HuH-7 (cell line): ENCODE measurements at regions not wholly inside any gene's neighbourhood (a gene's known extent, or its start where the extent isn't known, plus 50 kb on each side); places are given as distances from the start of the nearest gene placed in this dataset.

Experiments
- DNase-seq: peaks from one replicate; pipeline ENCODE4 v3.0.0; 2011; ENCODE audit warnings: low spot score

DNA sequence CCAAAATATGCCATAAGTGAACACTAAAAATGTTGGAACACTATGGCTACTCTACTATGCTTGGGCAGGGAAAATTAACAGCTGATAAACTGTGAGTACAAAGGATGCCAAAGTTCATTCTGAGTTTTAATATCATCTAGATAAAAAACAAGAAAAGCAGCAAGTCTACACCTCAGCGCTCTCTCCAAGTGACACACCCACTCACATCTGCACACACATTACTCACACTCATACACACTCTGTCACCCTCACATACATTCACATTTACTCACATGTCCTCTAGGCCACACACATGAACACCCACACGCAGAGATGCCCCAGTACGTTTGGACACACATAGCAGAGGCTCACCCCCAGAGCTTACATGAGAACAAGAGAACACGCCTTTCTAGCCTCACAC is 87.3 kb upstream of the RAB4A start:
- no peak for DNase-seq

DNA sequence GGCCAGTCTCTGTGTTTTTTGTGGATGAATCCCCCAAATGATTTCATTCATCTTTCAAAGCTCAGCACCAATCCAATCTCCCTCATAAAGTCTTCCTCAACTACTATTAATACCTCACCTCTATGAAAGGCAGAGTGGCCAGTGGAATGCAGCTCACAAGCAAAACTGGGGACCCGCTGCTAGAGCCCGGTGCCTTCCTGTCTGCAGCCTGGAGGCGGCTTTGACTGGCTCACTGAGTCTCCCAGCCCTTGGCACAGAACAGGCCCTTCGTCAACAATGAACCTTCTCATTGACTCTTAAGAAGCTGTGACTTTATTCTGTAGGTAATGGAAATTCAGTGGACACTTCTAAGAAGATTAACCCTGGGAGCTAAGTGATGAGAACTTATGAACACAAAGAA is 86.8 kb upstream of the RAB4A start:
- no peak for DNase-seq

DNA sequence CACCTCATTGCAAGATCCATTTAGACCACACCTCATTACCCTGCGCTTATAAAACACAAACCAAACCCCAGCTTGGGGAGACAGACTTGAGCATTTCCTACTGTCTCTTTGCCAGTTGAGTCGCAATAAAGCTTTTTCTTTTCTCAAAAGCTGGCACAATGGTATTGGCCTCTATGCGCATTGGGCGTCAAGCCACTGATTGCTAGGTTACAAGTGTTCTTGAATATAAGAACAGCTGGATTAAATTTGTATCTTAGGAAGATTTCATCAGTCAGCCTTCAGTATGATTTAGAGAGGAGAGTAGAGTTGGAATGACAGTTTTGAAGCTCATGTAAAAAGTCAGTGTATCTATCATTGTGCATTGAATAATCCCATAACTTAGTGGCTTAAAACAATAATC is 84.9 kb upstream of the RAB4A start:
- DNase-seq = no peak

DNA sequence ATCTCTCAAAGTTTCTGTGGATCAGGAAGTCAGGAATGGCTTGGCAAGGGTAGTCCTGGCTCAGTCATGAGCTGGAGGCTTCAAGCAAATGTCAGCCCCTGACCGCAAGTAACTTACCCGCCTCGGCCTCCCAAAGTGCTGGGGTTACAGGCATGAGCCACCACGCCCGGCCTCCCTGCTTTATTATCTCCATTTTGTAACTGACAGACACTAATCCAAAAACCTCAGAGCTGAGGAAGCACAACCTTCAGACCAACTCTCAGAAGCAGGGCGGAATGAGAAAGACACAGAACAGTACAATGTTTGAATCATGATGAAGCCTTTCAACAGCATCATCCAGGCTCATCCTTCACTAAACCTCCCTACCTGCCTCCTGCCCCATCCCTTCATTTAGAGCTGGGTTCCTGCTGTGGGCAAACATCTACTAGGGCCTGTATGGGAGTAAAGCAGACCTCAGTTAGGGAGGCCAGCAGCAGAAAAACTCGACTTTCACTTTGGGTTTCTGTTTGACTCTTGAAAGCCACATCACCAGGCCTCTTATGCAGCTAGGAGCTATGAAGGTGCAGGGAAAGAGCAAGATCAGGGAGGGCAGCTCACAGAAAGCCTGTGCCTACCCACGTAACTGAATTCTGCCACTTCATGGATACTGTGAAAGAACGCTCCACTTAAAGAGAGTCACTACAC is 84.4 kb upstream of the RAB4A start:
- DNase-seq = no peak

DNA sequence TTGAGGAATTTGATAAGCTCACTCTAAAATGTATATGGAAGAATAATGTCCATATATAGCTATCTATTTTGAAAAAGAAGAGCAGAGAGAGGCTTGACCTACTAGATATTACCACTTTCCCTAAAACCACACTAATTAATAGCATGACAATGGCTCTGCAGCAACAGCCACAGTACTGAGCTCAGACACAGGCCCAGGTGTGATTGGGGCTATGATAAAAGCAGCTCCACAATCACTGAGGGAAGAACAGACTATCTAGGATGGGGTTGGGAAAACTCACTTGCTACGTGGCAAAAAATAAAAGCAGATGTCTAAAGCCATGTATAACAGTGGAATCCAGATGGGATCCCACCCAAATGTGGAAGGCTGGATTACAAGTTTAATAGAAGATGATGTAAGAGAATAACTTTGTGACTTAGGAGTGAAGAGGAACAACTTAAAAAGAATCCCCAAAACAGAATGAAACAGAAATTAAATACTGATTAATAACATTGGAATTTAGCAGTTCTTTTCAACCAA is 80.8 kb upstream of the RAB4A start:
- no peak for DNase-seq

DNA sequence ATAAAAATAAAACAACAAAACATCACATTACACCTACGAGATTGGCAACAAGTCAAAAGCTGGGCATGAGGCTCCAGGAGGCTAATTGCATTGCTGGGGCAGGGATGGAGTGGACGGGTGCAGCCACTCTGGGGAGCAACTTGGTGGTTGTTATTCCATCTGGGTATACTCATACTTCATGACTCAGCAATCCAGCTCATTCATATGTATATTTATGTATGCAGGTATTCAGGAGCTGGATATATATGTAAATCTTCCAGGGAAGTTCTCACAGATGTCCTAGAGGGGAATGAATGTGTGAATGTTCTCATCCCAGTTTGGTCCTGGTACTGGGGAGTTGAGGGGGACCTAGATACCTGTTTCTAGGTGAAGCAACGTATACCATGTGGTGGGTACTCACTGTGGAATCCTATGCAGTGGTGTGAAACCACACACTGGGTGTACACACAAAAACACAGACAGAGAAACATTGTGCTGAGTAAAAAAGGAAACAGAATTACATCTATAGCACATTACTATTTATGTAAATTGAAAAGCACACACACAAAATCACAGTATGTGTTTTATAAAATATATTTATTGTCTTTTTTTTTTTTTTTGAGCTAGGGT is 79.7 kb upstream of the RAB4A start:
- DNase-seq = no peak

DNA sequence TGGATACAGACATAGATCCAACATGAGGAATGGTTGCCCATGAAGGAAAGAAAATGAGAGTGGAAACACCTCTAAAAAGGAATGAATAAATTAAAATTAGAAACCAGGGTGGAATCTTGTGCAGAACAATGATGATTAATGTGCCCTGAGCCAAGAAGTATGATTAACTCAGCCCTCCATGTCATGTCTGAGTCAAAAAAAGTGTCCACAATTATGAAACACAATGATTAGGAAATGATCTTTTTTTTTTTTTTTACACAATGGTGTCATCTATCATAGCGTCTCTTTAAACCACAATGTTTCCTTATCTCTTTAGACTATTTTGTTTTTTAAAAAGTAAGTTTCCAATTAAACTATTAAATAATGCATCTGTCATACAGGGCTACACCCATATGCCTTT is 78.9 kb upstream of the RAB4A start:
- no peak for DNase-seq

DNA sequence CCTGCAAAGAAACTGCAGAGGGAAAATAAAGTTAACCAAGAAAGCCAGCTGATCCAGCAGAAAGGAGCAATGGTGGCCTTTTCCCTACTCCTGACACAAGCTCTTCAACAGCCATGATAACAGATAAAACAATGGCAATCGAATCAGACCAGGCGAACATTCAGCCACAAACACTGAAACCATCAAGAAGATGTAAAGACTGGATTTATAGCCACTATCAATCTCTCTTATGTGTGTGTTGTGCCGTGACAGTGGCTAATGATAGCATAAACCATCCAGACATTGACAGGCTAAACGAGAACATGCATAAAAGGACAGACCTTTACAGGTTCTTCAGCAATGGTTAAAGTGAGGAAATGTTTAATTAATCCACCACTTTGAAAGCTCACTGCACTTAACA is 78.1 kb upstream of the RAB4A start:
- DNase-seq = no peak

DNA sequence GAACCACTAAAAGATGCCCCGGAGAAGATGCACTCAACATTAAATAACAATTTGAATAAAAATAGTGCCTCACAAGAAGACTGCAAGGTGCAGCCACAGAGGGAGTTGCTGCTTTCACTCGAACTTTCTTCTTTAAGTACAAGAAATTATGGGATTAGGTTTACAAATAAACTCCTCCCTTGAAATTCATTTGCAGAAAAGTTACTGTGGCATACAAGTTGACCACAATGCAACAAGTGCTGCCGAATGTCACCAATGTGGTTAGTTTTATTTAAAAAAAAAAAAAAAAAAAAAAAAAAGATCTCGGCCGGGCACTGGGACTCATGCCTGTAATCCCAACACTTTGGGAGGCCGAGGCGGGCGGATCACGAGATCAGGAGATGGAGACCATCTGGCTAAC is 76.8 kb upstream of the RAB4A start:
- no peak for DNase-seq

DNA sequence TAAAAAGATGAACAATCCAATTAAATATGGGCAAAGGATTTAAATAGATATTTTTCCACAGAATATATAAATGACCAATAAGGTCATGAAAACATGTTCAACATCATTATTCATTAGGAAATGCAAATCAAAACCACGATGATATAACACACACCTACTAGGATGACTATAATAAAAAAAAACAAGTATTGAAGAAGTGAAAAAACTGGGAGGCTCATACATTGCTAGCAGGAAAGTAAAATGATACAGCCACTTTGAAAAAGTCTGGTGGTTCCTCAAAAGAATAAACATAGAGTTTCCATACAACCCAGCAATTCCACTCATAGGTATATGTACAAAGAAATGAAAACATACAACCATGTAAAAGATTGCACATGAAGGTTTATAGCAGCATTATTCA is 75.7 kb upstream of the RAB4A start:
- no peak for DNase-seq

DNA sequence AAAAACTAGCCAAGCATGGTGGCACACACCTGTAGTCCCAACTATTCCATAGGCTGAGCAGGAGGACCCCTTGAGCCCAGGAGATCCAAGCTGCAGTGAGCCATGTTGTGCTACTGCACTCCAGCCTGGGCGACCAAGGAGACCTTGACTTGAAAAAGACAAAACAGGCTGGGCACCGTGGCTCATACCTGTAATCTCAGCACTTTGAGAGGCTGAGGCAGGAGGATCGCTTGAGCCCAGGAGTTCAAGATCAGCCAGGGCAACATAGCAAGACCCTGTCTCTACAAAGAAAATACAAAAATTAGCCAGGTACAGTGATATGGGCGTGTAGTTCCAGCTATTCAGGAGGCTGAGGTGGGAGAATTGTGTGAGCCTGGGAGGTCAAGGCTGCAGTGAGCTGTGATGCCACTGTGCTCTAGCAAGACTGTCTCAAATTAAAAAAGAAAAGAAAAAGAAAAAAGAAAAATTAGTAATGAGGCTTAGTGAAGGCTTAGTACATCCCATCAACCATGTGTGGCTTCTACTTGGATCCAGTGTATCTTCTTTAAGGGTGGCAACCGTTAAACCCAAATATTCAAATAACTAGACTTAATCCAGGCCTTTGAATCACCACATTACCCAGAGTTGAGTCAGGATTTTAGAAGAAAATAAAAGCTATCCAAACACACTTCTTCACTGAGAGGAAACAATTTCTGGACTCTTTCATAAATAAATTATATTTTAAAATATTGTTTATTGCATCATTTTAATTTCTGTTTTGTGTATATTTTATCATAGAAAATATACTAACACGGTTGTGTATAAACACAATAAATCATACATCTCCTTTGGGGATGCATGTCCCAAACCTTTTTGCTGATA is 74.3 kb upstream of the RAB4A start:
- DNase-seq = no peak

DNA sequence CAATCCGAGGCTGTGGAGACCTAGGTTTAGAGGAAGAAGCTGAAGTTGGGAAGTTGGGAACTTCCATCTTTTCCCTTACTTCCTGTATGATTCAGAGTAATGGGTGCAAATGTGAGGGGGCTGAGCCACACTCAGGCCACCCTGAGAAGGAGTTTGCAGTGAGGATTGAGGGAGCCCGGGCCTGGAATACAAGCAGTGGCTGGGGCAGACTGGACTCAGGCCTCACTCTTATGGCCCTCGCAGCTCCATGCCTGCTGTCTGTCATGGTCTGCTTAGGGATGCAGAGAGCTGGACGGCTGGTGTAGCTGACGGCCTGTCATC is 73.7 kb upstream of the RAB4A start:
- DNase-seq = no peak

DNA sequence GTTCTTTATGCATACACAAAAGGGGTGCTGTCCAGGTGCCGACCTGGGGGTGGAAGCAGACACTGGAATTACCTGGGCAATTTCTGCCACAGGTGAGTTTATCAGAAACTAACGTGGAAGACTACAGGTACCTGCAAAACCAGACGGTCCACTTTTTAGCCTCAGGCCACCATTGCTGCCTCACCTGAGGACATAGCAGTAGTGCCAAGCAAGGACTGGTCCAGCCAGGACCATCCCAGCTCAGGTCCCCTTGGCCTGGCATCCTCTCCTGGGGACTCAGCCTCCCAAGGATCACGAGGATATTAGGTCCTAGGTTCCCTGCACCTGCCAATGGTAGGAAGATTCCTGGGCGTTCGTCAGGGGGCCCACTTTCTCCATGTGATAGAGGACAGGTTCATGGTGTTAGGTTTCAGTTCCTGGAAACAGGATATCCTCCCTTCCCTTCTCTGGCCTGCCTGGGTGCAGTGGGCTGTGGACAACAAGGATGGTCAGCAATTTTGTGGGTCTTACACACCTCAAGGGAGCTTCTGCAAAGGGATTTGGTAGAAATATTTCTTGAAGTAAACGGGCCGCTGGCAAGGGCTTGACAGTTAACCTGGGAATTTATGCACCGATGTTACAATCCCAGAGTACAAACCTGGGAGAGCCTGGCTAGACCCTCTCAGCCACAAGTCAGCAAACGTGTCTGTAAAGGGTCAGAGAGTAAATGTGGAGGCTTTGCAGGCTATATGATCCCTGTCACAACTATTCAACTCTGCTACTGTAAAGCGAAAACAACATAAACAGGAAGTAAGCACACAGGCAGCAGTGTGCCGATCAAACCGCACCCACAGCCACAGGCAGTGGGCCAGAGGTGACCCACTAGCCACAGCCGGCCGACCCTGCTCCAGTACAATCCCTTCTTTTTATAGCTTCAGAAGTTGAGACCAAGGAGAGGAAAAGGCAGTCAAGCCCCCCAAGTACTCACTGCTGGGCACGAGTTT is 71.4 kb upstream of the RAB4A start:
- DNase-seq = no peak

DNA sequence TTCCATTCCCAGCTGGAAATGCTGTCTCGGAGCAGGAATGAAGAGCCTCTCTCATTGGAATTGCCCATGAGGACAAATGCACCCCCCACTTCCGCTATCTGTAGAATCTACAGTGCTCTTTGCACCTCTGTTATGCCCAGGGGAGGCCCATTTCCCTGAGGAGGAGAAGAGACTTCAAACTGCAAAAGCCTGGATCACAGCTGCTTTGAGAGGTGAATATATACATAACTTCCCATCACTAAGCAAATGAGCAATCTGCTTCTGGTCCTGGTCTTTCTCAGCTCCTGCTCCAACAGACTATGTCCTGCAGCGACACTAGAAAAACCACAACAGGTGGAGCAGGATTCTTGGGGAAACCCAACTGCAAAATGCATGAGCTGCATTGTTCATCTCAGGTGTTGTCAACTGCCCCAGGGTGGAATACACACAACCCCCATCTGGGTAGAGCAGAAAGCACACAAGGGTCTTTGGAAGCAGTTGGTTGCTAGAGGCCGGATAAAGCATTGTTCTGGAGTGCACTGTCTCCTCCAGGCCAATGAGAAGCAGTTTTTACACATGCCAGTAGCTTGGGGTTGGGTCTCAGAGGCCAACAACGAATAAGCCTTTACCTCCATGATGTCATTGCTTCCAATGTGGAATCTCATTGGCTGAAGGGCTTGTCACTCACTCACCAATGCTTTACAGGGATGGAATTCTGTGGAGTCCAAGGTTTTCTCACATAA is 67.7 kb upstream of the RAB4A start:
- peak; percentile 80 for DNase-seq

DNA sequence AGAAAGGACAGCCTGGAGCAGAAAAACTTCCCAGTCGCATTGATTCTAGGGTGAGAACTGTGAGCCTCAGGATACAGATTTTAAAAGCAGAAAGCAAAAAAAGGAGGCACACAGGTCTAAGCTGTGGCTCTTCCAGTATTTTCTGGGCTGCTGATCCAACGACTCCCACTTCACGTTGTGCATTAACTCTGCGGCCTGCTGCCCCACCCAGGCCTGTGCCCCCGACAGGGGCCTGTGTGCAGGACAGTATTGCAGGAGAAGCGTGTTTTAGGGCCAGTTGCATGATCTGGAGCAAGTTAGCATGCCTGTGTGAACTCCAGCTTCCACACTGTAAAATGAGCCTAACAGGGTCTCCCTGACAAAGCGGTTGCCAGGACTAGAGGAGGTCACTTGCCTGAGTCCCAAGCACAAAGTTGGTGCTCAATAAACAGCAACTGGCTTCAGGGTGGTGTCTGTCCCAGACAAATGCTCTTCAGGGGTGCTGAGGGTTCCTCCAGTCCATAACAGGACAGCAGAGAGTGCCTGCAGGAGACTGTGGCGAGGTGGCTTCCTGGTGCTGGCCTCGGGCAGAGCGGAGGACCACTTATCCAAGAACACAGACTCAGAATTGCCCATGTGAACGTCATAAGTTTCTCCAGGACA is 66.8 kb upstream of the RAB4A start:
- no peak for DNase-seq

DNA sequence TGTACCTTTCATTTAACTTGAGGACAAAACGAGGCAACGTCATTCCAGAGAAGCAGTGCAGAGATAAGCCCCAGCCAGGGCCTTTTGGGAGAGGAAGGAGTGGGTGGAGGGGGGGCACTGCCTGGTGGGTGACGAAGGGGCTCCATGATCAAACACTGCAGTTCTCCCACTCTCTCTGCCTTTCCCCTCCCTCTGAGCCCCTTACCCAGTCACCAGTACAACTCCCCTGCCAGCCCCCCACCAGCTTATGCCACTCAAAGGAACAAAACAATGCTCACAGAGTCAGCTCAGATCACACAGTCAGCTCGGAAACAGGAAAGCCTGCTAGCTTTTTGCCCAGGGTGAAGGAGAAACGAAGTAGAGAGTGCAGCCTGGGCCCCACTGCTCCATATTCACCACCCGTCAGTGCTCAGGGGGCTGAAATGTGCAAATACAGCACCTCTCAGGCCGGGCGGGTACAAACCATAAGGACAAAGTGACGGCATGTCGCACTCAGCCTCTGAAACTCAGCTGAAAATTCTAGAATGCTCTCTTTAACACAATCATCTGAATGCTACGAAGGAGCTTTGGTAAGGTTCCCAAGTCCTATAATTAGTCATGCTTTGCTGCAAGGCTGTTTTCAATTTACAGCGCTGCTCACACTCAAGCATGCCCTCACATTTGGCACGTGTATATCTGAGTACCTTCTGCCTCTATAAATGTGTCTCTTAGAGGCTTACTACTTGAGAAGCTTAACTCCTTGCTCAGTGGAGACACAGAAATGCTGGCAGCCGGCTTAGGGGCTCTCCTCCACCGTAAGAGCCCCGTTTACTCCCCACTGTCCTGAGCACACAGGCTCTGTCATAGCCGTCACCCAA is 65.8 kb upstream of the RAB4A start:
- DNase-seq = no peak

DNA sequence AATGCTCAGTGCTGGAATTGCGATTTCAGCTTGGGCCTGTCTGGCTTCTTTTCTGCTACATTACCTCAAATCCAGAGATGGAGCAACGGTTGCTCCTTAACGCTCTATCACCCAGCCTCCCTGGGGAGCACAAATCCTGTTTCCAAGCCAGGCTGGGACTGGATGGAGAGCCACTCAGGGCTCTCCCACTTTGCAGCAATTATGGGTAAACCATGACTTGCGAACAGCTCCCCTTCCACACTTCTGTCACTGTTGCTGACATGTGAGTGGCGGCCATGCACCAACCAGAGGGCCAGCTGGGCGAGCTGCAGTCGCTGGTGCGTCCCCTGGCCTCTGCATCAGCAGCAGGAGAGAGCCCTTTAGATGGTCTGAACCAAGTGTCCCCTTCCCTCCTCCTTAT is 65.1 kb upstream of the RAB4A start:
- DNase-seq = no peak

DNA sequence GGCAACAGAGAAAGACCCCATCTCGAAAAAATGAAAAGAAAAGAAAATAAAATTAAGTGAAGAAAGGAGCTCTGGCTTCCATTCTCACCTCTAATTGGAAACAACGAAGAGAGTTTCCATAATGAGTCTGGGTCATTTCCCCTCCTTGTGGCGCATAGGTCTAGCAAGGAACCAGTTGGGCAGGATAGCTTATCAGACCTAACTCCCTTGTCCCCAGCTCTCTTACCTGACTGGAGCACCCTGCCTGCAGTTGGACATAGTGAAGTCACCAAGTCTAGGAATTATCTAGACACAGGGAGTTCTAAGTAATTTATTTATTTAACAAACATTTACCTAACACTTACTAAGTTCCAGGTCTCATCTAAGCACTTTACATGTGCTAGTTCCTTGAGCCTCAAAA is 63.0 kb upstream of the RAB4A start:
- DNase-seq = no peak

DNA sequence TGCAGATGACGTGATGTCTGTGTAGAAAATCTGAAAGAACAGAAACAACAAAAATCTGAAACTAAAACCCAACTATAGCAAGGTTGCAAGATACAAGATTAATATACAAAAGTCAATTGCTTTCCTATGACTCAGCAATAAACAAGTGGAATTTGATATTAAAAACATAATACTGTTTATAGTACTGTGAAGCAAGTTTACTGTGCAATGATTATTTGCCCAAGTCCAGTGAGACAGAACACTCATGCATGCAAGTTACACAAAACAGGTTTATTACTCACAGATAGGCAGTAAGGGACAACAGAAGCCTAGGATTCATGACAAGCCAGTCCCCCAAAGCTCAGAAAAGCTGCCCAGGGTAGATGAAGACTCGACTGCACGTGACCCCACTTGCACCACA is 62.4 kb upstream of the RAB4A start:
- no peak for DNase-seq

DNA sequence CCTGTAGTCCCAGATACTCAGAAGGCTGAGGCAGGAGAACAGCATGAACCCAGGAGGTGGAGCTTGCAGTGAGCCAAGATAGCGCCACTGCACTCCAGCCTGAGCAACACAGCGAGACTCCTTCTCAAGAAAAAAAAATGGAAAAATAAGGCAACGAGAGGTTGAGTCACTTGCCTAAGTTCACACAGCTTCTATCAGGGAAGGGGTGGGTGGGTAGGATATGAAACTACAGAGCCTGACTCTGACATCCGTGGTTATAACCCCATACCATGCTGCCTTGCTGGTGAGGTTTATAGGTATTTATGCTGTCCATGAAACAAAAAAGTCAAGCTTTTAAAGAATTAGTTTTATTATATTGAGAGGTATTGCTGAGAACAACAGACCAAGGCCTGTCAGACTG is 61.5 kb upstream of the RAB4A start:
- DNase-seq = no peak
